ENCODE measurements at regions not wholly inside any gene's neighbourhood (a gene's known extent, or its start where the extent isn't known, plus 50 kb on each side); places are given as distances from the start of the nearest gene placed in this dataset.
"Not testable (repeated sequence)": the region's sequence is repeated elsewhere in the genome, so short reads cannot be mapped to it uniquely, and the experiment has no call there.

DNA sequence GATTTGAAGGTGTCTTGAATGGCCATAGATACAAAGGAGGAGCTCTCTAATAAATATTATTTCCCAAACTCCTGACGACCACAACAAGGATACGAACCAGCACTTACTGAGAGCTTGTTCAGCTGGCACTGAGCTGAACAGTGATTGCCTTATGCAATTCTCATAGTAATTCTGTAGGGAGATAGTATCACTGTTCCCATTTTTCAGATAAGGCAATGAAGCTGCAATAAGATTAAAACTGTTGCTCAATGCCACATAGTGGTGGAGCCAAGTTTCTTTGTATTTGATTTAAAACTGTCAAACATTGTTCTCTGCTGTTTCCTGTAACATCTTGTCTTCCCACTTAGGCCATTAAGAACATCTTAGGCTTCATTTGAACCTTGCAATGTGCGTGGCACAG, 163.9 kb downstream of the RPLP1 start:
- CTCF ChIA-PET (ENCODE audit: unreplicated experiment) = no interaction called here
- H2AFZ ChIP-seq (ENCODE audit: low read length) = no peak overlapping the region

DNA sequence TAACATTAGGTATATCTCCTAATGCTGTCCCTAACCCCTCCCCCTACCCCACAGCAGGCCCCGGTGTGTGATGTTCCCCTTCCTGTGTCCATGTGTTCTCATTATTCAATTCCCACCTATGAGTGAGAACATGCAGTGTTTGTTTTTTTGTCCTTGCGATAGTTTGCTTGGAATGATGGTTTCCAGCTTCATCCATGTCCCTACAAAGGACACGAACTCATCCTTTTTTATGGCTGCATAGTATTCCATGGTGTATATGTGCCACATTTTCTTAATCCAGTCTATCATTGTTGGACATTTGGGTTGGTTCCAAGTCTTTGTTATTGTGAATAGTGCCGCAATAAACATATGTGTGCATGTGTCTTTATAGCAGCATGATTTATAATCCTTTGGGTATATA, 164.5 kb downstream of the RPLP1 start:
- H2AFZ ChIP-seq (ENCODE audit: low read length); intact Hi-C loops (cut with micrococcal nuclease; ENCODE audit: unreplicated experiment); DNase-seq (ENCODE audit: low spot score); H3K9me3 ChIP-seq (ENCODE audit: low read length); POLR2A ChIA-PET; H3K4me1 ChIP-seq (ENCODE audit: insufficient read depth, low read length, poor library complexity, severe bottlenecking); CTCF ChIA-PET (ENCODE audit: unreplicated experiment); BruUV-seq (replicated peaks); H4K20me1 ChIP-seq (ENCODE audit: insufficient read depth, low read length); H3K4me3 ChIP-seq (ENCODE audit: low read depth, low read length, poor library complexity, severe bottlenecking); H3K36me3 ChIP-seq (ENCODE audit: insufficient read depth, low read length); H3K9me2 ChIP-seq (ENCODE audit: insufficient read depth, low read length); H3K4me2 ChIP-seq (ENCODE audit: low read length); H3K27ac ChIP-seq (ENCODE audit: low read depth, low read length, poor library complexity, severe bottlenecking); H3K79me2 ChIP-seq (ENCODE audit: insufficient read depth, low read depth, low read length): not testable (repeated sequence)

More for the DNA sequence above, 163.9 kb downstream of the RPLP1 start:
- POLR2A ChIA-PET = no interaction called here
- Histone ChIP-seq H3K79me2 (ENCODE audit: insufficient read depth, low read depth, low read length) (no peaks in the 10 kb centered on the region), H4K20me1 (ENCODE audit: insufficient read depth, low read length) (no peaks in the 10 kb centered on the region), H3K9me3 (ENCODE audit: low read length) (no peaks in the 10 kb centered on the region), H3K4me1 (ENCODE audit: insufficient read depth, low read length, poor library complexity, severe bottlenecking) (no peaks in the 10 kb centered on the region), H3K36me3 (ENCODE audit: insufficient read depth, low read length) (no peaks in the 10 kb centered on the region), H3K4me2 (ENCODE audit: low read length) (no peak overlapping the region), H3K27ac (ENCODE audit: low read depth, low read length, poor library complexity, severe bottlenecking) (no peak overlapping the region), H3K4me3 (ENCODE audit: low read depth, low read length, poor library complexity, severe bottlenecking) (no peak overlapping the region), H3K9me2 (ENCODE audit: insufficient read depth, low read length) (no peaks in the 10 kb centered on the region)
- no peak for TF ChIP-seq EZH2phosphoT487 (IDR thresholded peaks at IDR 0.05; ENCODE audit: borderline replicate concordance, low read depth, low read length)
- TF ChIP-seq, protein P1, sequence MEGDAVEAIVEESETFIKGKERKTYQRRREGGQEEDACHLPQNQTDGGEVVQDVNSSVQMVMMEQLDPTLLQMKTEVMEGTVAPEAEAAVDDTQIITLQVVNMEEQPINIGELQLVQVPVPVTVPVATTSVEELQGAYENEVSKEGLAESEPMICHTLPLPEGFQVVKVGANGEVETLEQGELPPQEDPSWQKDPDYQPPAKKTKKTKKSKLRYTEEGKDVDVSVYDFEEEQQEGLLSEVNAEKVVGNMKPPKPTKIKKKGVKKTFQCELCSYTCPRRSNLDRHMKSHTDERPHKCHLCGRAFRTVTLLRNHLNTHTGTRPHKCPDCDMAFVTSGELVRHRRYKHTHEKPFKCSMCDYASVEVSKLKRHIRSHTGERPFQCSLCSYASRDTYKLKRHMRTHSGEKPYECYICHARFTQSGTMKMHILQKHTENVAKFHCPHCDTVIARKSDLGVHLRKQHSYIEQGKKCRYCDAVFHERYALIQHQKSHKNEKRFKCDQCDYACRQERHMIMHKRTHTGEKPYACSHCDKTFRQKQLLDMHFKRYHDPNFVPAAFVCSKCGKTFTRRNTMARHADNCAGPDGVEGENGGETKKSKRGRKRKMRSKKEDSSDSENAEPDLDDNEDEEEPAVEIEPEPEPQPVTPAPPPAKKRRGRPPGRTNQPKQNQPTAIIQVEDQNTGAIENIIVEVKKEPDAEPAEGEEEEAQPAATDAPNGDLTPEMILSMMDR (conservative IDR thresholded peaks at IDR 0.05; ENCODE audit: low read length) = no peak
- intact Hi-C loops (cut with micrococcal nuclease; ENCODE audit: unreplicated experiment) = no loop called here
- no TSS peak for BruUV-seq (replicated peaks)
- DNase-seq (ENCODE audit: low spot score) = no peak

DNA sequence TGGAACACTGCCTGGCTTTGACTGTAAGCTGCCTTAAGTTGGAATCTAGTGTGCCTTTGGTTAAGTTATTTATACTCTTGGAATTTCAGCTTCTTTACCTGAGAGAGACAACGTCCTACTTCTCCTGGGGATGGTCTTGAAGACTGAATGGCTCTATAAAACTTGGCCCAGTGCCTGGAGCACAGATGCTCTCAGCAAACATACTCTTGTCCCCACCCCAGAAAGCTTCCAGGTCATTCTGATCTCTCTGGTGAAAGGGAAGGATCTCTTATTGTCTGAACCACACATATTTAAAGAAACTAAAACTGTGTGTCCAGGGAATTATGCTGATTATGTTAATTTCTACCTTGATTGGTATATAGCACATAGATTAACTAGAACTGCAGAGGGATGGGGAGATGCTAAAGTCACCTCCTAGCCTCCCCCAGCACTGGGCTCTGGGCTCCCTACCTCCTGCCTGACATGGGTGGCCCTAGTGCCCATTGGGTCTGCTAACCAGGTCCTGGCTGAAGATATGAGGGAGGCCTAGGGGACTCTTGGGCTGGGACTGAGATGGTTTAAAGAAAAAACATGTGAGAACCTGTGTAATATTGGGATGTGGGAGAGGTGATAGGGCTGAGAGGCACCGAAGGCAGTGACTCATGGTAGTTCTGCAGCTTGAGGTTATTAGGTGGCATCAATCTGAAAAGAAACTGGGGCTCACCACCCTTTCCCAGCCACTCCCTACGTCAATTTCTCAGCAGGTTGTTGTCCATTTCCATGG, 171.0 kb downstream of the RPLP1 start:
- DNase-seq (ENCODE audit: low spot score) = no peak
- no peaks in the 10 kb centered on the region for H4K20me1 ChIP-seq (ENCODE audit: insufficient read depth, low read length)
- H3K27ac ChIP-seq (ENCODE audit: low read depth, low read length, poor library complexity, severe bottlenecking) = no peak overlapping the region
- H3K4me3 ChIP-seq (ENCODE audit: low read depth, low read length, poor library complexity, severe bottlenecking) = no peak overlapping the region
- no peak overlapping the region for H2AFZ ChIP-seq (ENCODE audit: low read length)
- BruUV-seq (replicated peaks) = no TSS peak
- no peaks in the 10 kb centered on the region for H3K79me2 ChIP-seq (ENCODE audit: insufficient read depth, low read depth, low read length)
- POLR2A ChIA-PET = no interaction called here
- no peaks in the 10 kb centered on the region for H3K4me1 ChIP-seq (ENCODE audit: insufficient read depth, low read length, poor library complexity, severe bottlenecking)
- H3K9me2 ChIP-seq (ENCODE audit: insufficient read depth, low read length) = no peaks in the 10 kb centered on the region
- TF ChIP-seq EZH2phosphoT487 (IDR thresholded peaks at IDR 0.05; ENCODE audit: borderline replicate concordance, low read depth, low read length) = no peak
- TF ChIP-seq, protein P1 (conservative IDR thresholded peaks at IDR 0.05; ENCODE audit: low read length) = no peak
- intact Hi-C loops (cut with micrococcal nuclease; ENCODE audit: unreplicated experiment) = no loop called here
- no peaks in the 10 kb centered on the region for H3K9me3 ChIP-seq (ENCODE audit: low read length)
- no peaks in the 10 kb centered on the region for H3K36me3 ChIP-seq (ENCODE audit: insufficient read depth, low read length)
- H3K4me2 ChIP-seq (ENCODE audit: low read length) = no peak overlapping the region
- CTCF ChIA-PET (ENCODE audit: unreplicated experiment) = no interaction called here
